ENCODE measurements at regions not wholly inside any gene's neighbourhood (a gene's known extent, or its start where the extent isn't known, plus 50 kb on each side); places are given as distances from the start of the nearest gene placed in this dataset.
"Not testable (repeated sequence)": the region's sequence is repeated elsewhere in the genome, so short reads cannot be mapped to it uniquely, and the experiment has no call there.

- Histone ChIP-seq H3K4me1 (ENCODE audit: insufficient read depth, low read length) (no peaks in the 10 kb centered on the region), H3K9me3 (ENCODE audit: control insufficient read depth, insufficient read depth, low read length) (no peaks in the 10 kb centered on the region), H3K9ac (ENCODE audit: low read depth, low read length) (no peak overlapping the region), H3K36me3 (ENCODE audit: insufficient read depth, low read length) (no peaks in the 10 kb centered on the region)
Observed at GRCh38 chr13:90016688-90017087, 1330.8 kb upstream of the MIR17HG start.

- Histone ChIP-seq H3K36me3 (ENCODE audit: insufficient read depth, low read length) (no peaks in the 10 kb centered on the region), H3K4me1 (ENCODE audit: insufficient read depth, low read length) (no peaks in the 10 kb centered on the region), H3K9ac (ENCODE audit: low read depth, low read length) (no peak overlapping the region), H3K9me3 (ENCODE audit: control insufficient read depth, insufficient read depth, low read length) (no peaks in the 10 kb centered on the region)
Observed at GRCh38 chr13:90020536-90021070, 1326.9 kb upstream of the MIR17HG start.

- Histone ChIP-seq H3K36me3 (ENCODE audit: insufficient read depth, low read length) (no peaks in the 10 kb centered on the region), H3K4me1 (ENCODE audit: insufficient read depth, low read length) (no peaks in the 10 kb centered on the region), H3K9me3 (ENCODE audit: control insufficient read depth, insufficient read depth, low read length) (peaks cover 6% of the 10 kb centered on the region; the same call in 1 of the 2 replicates), H3K9ac (ENCODE audit: low read depth, low read length) (no peak overlapping the region)
Observed at GRCh38 chr13:90027409-90027808, 1320.1 kb upstream of the MIR17HG start.

GRCh38 chr13:90032313-90032712 lies 1315.2 kb upstream of the MIR17HG start:
- peaks cover 6% of the 10 kb centered on the region; the same call in 1 of the 2 replicates for H3K9me3 ChIP-seq (ENCODE audit: control insufficient read depth, insufficient read depth, low read length)
- no peaks in the 10 kb centered on the region for H3K36me3 ChIP-seq (ENCODE audit: insufficient read depth, low read length)
- no peak overlapping the region for H3K9ac ChIP-seq (ENCODE audit: low read depth, low read length)
- no peaks in the 10 kb centered on the region for H3K4me1 ChIP-seq (ENCODE audit: insufficient read depth, low read length)

GRCh38 chr13:90032841-90033493 lies 1314.5 kb upstream of the MIR17HG start:
- Histone ChIP-seq H3K4me1 (ENCODE audit: insufficient read depth, low read length) (no peaks in the 10 kb centered on the region), H3K9ac (ENCODE audit: low read depth, low read length) (no peak overlapping the region), H3K9me3 (ENCODE audit: control insufficient read depth, insufficient read depth, low read length) (peaks cover 6% of the 10 kb centered on the region; the same call in 1 of the 2 replicates), H3K36me3 (ENCODE audit: insufficient read depth, low read length) (no peaks in the 10 kb centered on the region)

GRCh38 chr13:90039516-90039915 lies 1308.0 kb upstream of the MIR17HG start:
- Histone ChIP-seq H3K36me3 (ENCODE audit: insufficient read depth, low read length) (no peaks in the 10 kb centered on the region), H3K4me1 (ENCODE audit: insufficient read depth, low read length) (no peaks in the 10 kb centered on the region), H3K9me3 (ENCODE audit: control insufficient read depth, insufficient read depth, low read length) (peaks cover 3% of the 10 kb centered on the region; the same call in 1 of the 2 replicates), H3K9ac (ENCODE audit: low read depth, low read length) (no peak overlapping the region)

GRCh38 chr13:90047600-90047999 lies 1299.9 kb upstream of the MIR17HG start:
- peaks cover 6% of the 10 kb centered on the region; the same call in 1 of the 2 replicates for H3K9me3 ChIP-seq (ENCODE audit: control insufficient read depth, insufficient read depth, low read length)
- H3K9ac ChIP-seq (ENCODE audit: low read depth, low read length): no peak overlapping the region
- no peaks in the 10 kb centered on the region for H3K4me1 ChIP-seq (ENCODE audit: insufficient read depth, low read length)
- no peaks in the 10 kb centered on the region for H3K36me3 ChIP-seq (ENCODE audit: insufficient read depth, low read length)

GRCh38 chr13:90049989-90050671 lies 1297.4 kb upstream of the MIR17HG start:
- Histone ChIP-seq H3K36me3 (ENCODE audit: insufficient read depth, low read length) (no peaks in the 10 kb centered on the region), H3K4me1 (ENCODE audit: insufficient read depth, low read length) (no peaks in the 10 kb centered on the region), H3K9ac (ENCODE audit: low read depth, low read length) (no peak overlapping the region)

GRCh38 chr13:90055121-90055520 lies 1292.4 kb upstream of the MIR17HG start:
- H3K4me1 ChIP-seq (ENCODE audit: insufficient read depth, low read length): no peaks in the 10 kb centered on the region
- H3K9me3 ChIP-seq (ENCODE audit: control insufficient read depth, insufficient read depth, low read length): no peaks in the 10 kb centered on the region
- no peaks in the 10 kb centered on the region for H3K36me3 ChIP-seq (ENCODE audit: insufficient read depth, low read length)
- no peak overlapping the region for H3K9ac ChIP-seq (ENCODE audit: low read depth, low read length)

More at GRCh38 chr13:90049989-90050671, 1297.4 kb upstream of the MIR17HG start:
- H3K9me3 ChIP-seq (ENCODE audit: control insufficient read depth, insufficient read depth, low read length): peaks cover 6% of the 10 kb centered on the region; the same call in 1 of the 2 replicates

GRCh38 chr13:90055760-90056159 lies 1291.7 kb upstream of the MIR17HG start:
- Histone ChIP-seq H3K4me1 (ENCODE audit: insufficient read depth, low read length) (no peaks in the 10 kb centered on the region), H3K36me3 (ENCODE audit: insufficient read depth, low read length) (no peaks in the 10 kb centered on the region), H3K9ac (ENCODE audit: low read depth, low read length) (no peak overlapping the region), H3K9me3 (ENCODE audit: control insufficient read depth, insufficient read depth, low read length) (no peaks in the 10 kb centered on the region)

- not testable (repeated sequence) for H3K4me1 ChIP-seq (ENCODE audit: insufficient read depth, low read length); H3K36me3 ChIP-seq (ENCODE audit: insufficient read depth, low read length); H3K9ac ChIP-seq (ENCODE audit: low read depth, low read length); H3K9me3 ChIP-seq (ENCODE audit: control insufficient read depth, insufficient read depth, low read length)
Observed at GRCh38 chr13:90064226-90064625, 1283.3 kb upstream of the MIR17HG start.

GRCh38 chr13:90068658-90069057 lies 1278.8 kb upstream of the MIR17HG start:
- H3K4me1 ChIP-seq (ENCODE audit: insufficient read depth, low read length): no peaks in the 10 kb centered on the region
- H3K36me3 ChIP-seq (ENCODE audit: insufficient read depth, low read length): no peaks in the 10 kb centered on the region
- no peak overlapping the region for H3K9ac ChIP-seq (ENCODE audit: low read depth, low read length)
- H3K9me3 ChIP-seq (ENCODE audit: control insufficient read depth, insufficient read depth, low read length): no peaks in the 10 kb centered on the region

GRCh38 chr13:90070362-90070761 lies 1277.1 kb upstream of the MIR17HG start:
- Histone ChIP-seq H3K9ac (ENCODE audit: low read depth, low read length) (no peak overlapping the region), H3K4me1 (ENCODE audit: insufficient read depth, low read length) (no peaks in the 10 kb centered on the region), H3K36me3 (ENCODE audit: insufficient read depth, low read length) (no peaks in the 10 kb centered on the region)

GRCh38 chr13:90070837-90071525 lies 1276.5 kb upstream of the MIR17HG start:
- no peaks in the 10 kb centered on the region for H3K36me3 ChIP-seq (ENCODE audit: insufficient read depth, low read length)
- no peak overlapping the region for H3K9ac ChIP-seq (ENCODE audit: low read depth, low read length)
- H3K4me1 ChIP-seq (ENCODE audit: insufficient read depth, low read length): no peaks in the 10 kb centered on the region
- no peaks in the 10 kb centered on the region for H3K9me3 ChIP-seq (ENCODE audit: control insufficient read depth, insufficient read depth, low read length)

More at GRCh38 chr13:90070362-90070761, 1277.1 kb upstream of the MIR17HG start:
- no peaks in the 10 kb centered on the region for H3K9me3 ChIP-seq (ENCODE audit: control insufficient read depth, insufficient read depth, low read length)

Data from ES-I3 (cell line).